KG1 (cell line): ENCODE measurements at regions not wholly inside any gene's neighbourhood (a gene's known extent, or its start where the extent isn't known, plus 50 kb on each side); places are given as distances from the start of the nearest gene placed in this dataset.

Source experiments
- DNase-seq: peaks from one replicate; lab custom pipeline; 2025; lab: John Stamatoyannopoulos, UW

- no peak for DNase-seq
Observed at GRCh38 chr9:99365233-99365980, 143.3 kb downstream of the SEC61B start.

DNA sequence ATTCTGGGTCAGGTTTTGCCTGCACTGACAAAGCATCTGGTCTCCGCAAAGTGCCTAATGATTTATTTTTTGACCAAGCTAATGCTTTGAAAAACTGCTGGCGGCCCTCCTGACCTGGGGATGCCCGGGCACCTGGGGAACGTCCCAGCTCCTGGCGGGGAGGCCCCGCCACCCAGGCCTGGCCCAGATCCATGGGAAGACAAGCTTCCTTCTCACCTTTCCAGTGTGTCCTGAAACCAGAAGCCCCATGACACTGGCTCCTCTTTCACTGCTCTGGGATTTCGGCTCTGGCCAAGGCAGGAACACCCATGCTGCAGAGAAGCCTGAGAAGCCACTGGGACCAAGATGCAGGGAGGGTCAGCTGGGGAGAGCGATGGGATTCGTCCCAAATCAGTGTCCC lies 144.1 kb downstream of the SEC61B start:
- DNase-seq = no peak

DNA sequence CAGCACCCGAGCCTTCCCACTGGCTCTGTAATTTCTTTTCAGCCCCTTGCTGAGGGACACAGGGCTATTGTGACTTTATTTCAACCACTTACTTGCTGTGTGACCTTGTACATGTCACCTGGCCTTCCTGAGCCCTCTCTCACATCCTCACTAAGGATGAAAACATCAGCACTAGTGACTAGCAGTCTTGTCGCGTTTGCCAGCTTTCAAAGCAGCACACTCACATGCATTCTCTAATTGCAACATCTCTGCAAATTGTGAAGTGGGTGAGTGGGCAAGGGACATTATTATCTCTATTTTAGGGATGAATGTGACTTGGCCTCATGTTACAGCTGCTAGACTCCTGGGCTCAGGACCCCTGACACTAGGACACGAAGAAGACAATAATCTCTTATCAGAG lies 144.5 kb downstream of the SEC61B start:
- no peak for DNase-seq

GRCh38 chr9:99368341-99369326 lies 146.6 kb downstream of the SEC61B start:
- DNase-seq = peak; percentile 23

- no peak for DNase-seq
Observed at GRCh38 chr9:99369327-99369722, 147.2 kb downstream of the SEC61B start.

DNA sequence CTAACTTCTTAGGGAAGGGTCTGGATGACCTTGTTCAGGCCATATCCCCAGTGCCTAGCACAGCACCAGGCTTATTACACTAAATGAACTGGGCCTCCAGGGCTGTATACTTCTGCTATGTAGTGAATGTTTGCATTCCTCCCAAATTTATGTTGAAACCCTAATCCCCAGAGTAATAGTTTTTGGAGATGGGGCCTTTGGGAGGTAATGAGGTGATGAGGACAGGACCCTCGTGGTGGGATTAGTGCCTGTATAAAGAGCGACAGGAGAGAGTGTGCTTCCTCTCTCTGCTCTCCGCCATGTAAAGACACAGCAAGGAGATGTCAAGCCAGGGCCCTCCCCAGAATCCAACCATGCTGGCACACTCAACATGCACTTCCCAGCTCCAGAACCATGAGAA lies 148.3 kb downstream of the SEC61B start:
- no peak for DNase-seq

- no peak for DNase-seq
Observed at GRCh38 chr9:99371376-99371775, 149.3 kb downstream of the SEC61B start.

GRCh38 chr9:99373912-99374311 lies 151.8 kb downstream of the SEC61B start:
- DNase-seq = no peak

DNA sequence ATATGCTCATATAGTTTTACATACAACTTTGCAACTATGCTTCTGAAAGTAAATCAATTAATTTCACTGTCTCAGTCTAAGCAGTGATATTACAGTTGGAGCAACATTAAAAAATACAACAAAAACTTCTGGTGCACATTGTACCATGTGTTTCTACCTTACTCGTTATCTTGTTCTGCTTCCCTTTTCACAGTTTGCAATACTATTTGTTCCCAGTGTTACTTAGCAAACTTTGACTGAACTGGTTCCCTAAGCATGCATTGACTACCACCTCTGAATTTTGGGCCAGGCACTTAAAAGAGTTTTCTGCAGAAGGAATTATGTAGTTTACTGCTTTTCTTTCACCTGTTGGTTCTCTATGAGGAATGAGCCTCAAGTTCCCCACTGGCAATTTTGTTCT lies 152.7 kb downstream of the SEC61B start:
- DNase-seq = no peak

GRCh38 chr9:99375481-99375880 lies 153.4 kb downstream of the SEC61B start:
- no peak for DNase-seq

DNA sequence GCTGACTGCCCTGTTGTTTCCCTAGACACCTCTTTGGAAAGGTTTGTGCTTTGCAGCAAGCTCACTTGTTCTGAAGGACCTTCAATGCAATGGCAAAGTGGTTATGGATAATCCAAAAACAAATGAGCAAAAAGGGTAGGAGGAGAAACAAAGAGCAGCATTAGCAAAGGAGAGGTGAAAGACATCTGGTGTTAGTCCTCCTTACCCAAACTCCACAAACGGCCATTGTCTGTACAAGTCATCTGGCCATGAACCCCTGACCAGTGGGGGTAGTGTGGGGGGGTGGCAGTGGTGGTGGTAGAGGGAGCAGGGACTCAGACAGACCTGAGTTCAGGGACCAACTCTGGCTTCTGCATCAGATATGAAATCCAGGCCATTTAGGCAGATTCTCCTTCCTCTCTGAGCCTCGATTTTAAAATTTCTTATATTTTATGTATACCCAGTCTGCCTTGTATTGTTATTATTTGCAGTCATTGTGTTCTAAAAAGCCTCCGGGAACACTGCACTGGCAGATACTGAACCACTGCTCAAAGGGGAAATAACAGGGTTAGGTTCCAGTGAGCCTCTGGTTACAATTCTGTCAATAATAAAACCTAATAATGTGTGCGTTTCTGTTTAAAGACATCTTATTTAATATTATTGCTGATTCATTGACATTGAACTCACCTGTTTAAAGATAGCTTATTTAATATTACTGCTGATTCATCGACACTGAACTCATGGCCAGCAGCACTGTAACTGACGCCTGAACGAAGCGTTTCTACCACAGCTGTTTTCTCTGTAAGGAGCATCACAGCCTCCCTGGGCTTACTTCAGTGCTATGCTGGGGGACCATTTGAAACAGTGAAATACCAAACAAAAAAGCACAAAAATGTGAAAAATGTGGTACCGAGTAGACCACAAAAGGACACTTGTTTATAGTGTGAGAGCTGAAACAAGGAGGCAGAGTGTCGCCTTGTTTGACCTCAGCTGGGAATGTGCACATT lies 156.0 kb downstream of the SEC61B start:
- no peak for DNase-seq

- no peak for DNase-seq
Observed at GRCh38 chr9:99383536-99383935, 161.5 kb downstream of the SEC61B start.

DNA sequence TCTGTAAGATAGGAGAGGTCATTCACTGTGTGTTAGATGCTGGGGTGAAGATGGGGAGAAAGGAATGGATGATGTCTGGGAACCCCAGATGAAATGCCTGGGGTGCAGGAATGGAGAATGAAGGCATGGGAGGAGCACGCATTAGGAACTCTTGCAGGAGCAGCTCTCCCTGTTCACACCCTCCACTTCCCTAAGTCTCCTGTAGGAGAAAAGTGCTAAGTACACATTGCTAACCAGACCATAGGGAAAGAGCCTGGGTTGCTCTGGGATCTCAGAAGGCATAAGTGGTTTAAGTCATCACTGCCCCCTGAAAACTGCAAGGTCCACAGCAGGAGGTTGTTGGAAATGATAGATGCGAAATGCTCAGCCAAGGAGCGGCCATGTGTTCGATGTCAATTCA lies 163.1 kb downstream of the SEC61B start:
- DNase-seq = no peak

DNA sequence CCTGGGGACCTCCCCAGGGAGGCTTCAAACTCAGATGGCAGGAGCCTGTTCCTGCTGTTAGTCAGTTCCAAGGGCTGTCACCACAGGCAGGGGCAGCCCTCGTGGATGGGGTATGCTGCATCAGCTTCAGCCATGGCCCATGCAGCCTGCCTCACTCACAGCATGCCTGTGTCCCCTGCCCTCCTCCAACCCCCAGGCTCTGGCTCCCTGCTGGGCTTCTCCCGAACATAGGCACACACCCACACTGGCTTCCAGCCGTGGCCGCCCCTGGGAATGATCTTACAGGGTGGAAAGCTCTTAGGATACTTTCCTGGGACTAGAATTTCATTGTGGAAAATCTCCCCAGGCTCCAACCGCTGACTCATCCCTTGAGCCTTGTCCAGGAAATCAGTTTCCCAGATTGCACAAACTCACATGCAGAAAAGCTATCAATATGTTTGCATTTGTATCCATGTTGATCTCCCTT lies 163.8 kb downstream of the SEC61B start:
- DNase-seq = no peak

- no peak for DNase-seq
Observed at GRCh38 chr9:99387431-99387830, 165.3 kb downstream of the SEC61B start.

DNA sequence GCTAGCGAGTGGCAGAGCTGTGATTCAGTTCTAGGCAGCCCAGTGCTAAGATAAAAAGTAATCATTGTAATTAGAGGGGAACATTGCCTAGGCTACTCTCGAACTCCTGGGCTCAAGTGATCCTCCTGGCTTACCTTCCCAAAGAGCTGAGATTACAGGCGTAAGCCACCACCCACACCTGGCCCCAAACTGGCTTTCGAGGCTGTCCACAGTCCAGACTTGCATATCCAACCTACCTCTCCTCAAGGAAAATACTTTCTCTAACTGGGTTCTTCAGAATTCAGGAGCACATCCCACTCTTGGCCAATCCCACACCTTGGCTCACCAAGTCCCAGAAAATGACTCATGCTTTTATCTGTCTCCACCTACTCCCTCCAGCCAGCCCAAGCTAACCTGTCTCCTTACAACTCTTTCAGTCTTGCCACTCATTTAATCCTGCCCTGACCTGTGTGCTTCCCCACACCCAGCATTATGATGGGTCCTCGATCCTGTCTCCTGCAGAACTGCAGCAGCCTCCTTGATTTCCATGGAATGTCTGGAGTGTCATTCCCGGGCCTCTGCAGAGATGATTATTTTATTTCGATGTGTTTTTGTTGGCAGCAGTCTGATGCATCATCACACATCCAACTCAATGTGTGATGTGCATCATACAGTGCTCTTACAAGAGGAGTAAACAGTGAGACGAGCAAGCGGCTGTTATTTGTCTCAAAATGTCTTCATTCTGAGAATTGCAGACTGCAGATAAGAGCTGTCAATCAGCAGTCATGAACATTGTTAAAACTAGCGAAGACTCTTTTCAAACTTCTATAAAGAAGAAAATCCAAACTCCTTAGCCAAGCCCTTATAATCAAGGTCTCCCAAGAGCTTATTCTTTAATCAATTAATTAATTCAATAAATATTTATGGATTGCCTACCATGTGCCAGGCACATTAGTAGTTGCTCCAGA lies 167.3 kb downstream of the SEC61B start:
- DNase-seq = no peak

DNA sequence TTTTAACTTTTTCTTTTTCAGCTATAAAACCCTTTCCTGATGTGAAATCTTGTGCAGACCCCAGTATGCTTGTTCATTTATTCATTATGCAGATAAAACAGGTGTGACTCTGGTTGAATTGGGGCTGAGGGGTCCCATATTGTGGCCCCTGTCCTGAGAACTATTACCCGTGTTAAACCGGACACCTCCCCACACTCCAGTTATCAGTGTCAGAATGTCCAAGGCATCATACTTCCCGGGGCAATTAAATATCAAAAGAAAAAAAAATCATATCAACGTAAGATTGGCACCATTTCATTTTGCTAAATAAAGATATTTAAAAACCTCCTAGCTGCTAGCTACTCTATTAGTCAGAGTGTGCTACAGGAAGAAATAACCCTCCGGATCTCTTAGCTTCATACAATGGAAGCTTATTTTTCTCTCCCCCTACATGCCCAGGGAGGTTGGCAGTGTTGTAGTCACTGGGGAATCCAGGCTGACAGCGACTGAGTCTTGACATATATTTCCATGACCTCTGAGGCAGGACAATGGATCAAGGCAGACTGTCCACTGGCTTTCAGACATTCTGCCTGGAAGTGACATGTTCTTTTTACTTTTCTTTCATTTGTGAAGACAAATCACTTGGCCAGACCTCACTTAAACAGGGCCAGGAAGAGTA lies 170.0 kb downstream of the SEC61B start:
- DNase-seq = no peak

GRCh38 chr9:99392986-99393385 lies 170.9 kb downstream of the SEC61B start:
- no peak for DNase-seq

DNA sequence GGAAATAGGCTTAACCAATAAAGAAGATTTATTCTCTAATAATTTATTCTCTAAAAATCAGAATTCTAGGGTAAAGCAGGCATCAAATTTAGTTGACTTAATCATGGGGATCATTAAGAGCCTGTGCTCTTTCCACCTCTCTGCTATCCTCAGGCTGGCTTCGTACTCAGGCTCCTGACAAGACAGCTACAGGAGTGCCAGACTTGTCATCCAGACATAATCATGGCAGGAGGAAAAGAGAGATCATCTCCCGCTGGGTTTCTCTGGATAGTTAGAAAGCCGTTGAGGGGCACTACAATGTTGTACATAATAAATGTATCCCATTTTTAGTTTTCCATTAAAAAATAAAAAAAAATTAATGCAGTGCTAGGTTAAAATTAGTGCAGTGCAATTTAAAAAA lies 171.9 kb downstream of the SEC61B start:
- DNase-seq = no peak

DNA sequence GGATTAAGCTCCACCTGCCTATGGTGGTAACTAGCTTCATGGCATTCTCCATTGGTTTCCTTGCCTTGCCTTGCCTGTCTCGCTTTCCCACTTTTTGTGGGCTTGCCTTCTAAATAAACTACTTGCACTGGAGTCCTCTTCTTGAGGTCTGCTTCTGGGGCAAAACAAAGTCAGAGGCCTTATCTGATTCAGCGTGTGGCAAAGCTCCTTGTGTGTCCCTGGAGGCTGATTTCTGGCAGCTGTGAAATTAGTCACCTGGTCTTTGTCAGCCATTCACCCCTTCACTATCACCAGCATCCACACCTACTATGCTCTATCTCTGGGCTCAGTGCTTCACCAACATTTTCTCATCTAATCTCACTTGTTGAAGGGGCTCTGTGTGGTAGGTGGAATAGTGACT lies 176.2 kb downstream of the SEC61B start:
- no peak for DNase-seq
